Ascending aorta (tissue), 2 donors: ENCODE measurements at regions not wholly inside any gene's neighbourhood (a gene's known extent, or its start where the extent isn't known, plus 50 kb on each side); places are given as distances from the start of the nearest gene placed in this dataset.

ENCODE experiments used
- DNase-seq, 2 donors: peaks; one replicate each; pipeline ENCODE4 v3.0.0-alpha.2; 2019; ENCODE audit warnings: low spot score in 2 of 2
- H3K27ac ChIP-seq, 2 donors: fragments of 200-600 bp; sonication (generic); one replicate each; pipeline ENCODE4 v1.5.1; 2016 to 2017; ENCODE audit warnings: mild to moderate bottlenecking in 1 of 2
- H3K27me3 ChIP-seq: fragments of 200-600 bp; sonication (generic); one replicate; pipeline ENCODE4 v1.5.1; 2017
- H3K36me3 ChIP-seq, 2 donors: fragments of 200-600 bp; sonication (generic); one replicate each; pipeline ENCODE4 v1.5.1; 2016
- H3K4me1 ChIP-seq, 2 donors: fragments of 200-600 bp; sonication (generic); one replicate each; pipeline ENCODE4 v1.5.1; 2016 to 2017; ENCODE audit warnings: mild to moderate bottlenecking in 1 of 2
- H3K4me3 ChIP-seq, 2 donors: fragments of 200-600 bp; sonication (generic); one replicate each; pipeline ENCODE4 v1.5.1; 2016 to 2017; ENCODE audit warnings: mild to moderate bottlenecking in 1 of 2
- H3K9me3 ChIP-seq, 2 donors: fragments of 200-600 bp; sonication (generic); one replicate each; pipeline ENCODE4 v1.5.1; 2016
- CTCF ChIP-seq, 3 experiments: fragments of 200-600 bp in 2 of 3; fragments of 450-650 bp in 1 of 3; sonication (generic) in 2 of 3; IDR thresholded peaks; one replicate each; pipeline ENCODE4 v1.5.1; 2016 to 2019; ENCODE audit warnings: antibody characterized with exemption in 3 of 3, mild to moderate bottlenecking in 1 of 3, moderate library complexity in 1 of 3
- intact Hi-C: fragments of 100-400 bp; cut with DNase I; formaldehyde crosslinking; loops from one replicate; pipeline ENCODE4 v1.15.1; 2023

- Histone ChIP-seq H3K36me3 (no peaks in the 10 kb centered on the region), H3K4me3 (no peak overlapping the region), H3K9me3 (no peaks in the 10 kb centered on the region), H3K27me3 (no peaks in the 10 kb centered on the region), H3K4me1 (no peaks in the 10 kb centered on the region), H3K27ac (no peak overlapping the region)
- TF ChIP-seq CTCF (IDR thresholded peaks at IDR 0.05) = no peak
- no peak for DNase-seq
- intact Hi-C loops = no loop called here
These were observed 360.1 kb upstream of the TBX3 start for GRCh38 chr12:115044073-115044472.

- TF ChIP-seq CTCF (IDR thresholded peaks at IDR 0.05) = no peak
- no peaks in the 10 kb centered on the region for H3K9me3 ChIP-seq
- H3K27me3 ChIP-seq = no peaks in the 10 kb centered on the region
- no peak overlapping the region for H3K27ac ChIP-seq
- intact Hi-C loops = no loop called here
- DNase-seq = no peak
- H3K4me1 ChIP-seq = no peaks in the 10 kb centered on the region
- no peak overlapping the region for H3K4me3 ChIP-seq
- no peaks in the 10 kb centered on the region for H3K36me3 ChIP-seq
These were observed 359.1 kb upstream of the TBX3 start for GRCh38 chr12:115043079-115043478.

DNA sequence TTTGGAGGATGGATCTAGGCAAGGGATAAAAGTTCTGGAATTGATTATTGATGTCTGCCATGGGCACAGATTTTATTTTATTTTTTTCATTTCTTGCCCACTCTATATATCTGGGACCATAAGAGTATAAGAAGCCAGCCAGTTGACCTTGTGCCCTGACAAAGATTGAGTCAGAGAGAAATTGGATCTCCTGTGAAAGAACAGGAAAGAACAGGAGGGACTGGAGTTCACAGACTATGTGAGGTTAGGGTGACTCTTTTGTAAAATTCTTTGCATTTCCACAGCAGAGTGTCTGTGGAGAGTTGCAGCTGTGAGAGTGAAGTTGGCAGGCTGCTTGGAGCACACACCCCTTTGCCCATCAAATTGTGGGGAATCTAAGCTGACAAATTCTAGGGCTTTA lies 358.4 kb upstream of the TBX3 start:
- intact Hi-C loops = no loop called here
- TF ChIP-seq CTCF (IDR thresholded peaks at IDR 0.05) = no peak
- Histone ChIP-seq H3K27me3 (no peaks in the 10 kb centered on the region), H3K4me3 (no peak overlapping the region), H3K36me3 (no peaks in the 10 kb centered on the region), H3K4me1 (no peaks in the 10 kb centered on the region), H3K9me3 (no peaks in the 10 kb centered on the region), H3K27ac (no peak overlapping the region)
- DNase-seq = no peak

DNA sequence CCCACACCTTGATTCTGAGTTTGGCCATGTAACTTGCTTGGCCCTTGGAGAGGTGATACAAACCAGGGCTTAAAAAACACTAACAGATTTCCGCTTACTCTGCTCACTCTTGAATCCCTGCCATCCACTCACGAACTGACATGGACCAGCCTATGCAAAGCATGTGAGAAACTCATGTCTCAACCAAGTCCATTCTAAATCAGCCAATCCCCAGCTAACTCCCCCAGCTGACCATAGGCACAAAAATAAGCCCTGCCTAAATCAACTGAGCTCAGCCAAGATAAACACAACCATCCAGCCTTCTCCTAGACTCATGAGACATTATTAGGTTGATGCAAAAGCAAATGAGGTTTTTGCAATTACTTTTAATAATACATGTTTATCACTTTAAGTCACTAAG lies 353.9 kb upstream of the TBX3 start:
- Histone ChIP-seq H3K9me3 (no peaks in the 10 kb centered on the region), H3K36me3 (no peaks in the 10 kb centered on the region), H3K4me1 (no peaks in the 10 kb centered on the region), H3K27ac (no peak overlapping the region), H3K4me3 (no peak overlapping the region), H3K27me3 (no peaks in the 10 kb centered on the region)
- no peak for DNase-seq
- no peak for TF ChIP-seq CTCF (IDR thresholded peaks at IDR 0.05)
- intact Hi-C loops = no loop called here

GRCh38 chr12:115035535-115036107 lies 351.6 kb upstream of the TBX3 start:
- H3K4me1 ChIP-seq = no peaks in the 10 kb centered on the region
- no peaks in the 10 kb centered on the region for H3K9me3 ChIP-seq
- H3K4me3 ChIP-seq = no peak overlapping the region
- no peaks in the 10 kb centered on the region for H3K27me3 ChIP-seq
- H3K36me3 ChIP-seq = no peaks in the 10 kb centered on the region
- TF ChIP-seq CTCF (IDR thresholded peaks at IDR 0.05) = no peak
- no peak for DNase-seq
- no peak overlapping the region for H3K27ac ChIP-seq
- intact Hi-C loops = no loop called here

GRCh38 chr12:115032521-115032920 lies 348.5 kb upstream of the TBX3 start:
- no peak for DNase-seq
- no peak for TF ChIP-seq CTCF (IDR thresholded peaks at IDR 0.05)

More at GRCh38 chr12:115032521-115032920, 348.5 kb upstream of the TBX3 start:
- no peaks in the 10 kb centered on the region for H3K27me3 ChIP-seq
- no peak overlapping the region for H3K4me3 ChIP-seq
- no peaks in the 10 kb centered on the region for H3K4me1 ChIP-seq
- intact Hi-C loops = no loop called here
- no peaks in the 10 kb centered on the region for H3K9me3 ChIP-seq
- no peak overlapping the region for H3K27ac ChIP-seq
- H3K36me3 ChIP-seq = no peaks in the 10 kb centered on the region
